Esophagus muscularis mucosa (tissue), 4 donors: ENCODE measurements at regions not wholly inside any gene's neighbourhood (a gene's known extent, or its start where the extent isn't known, plus 50 kb on each side); places are given as distances from the start of the nearest gene placed in this dataset.

Source experiments
- DNase-seq: peaks from one replicate; pipeline ENCODE4 v3.0.0-alpha.2; 2017; ENCODE audit errors: extremely low spot score
- H3K27ac ChIP-seq, 4 donors: fragments of 200-600 bp; sonication (generic); replicated peaks in 1 of 4; 1 replicate in 3 of 4; 2 replicates in 1 of 4; pipeline ENCODE4 v1.5.1; 2016 to 2019; ENCODE audit warnings: mild to moderate bottlenecking in 1 of 4
- H3K27me3 ChIP-seq, 4 donors: fragments of 200-600 bp; sonication (generic); one replicate each; pipeline versions ENCODE4 v1.5.1 to v1.6.0; 2016 to 2019
- H3K36me3 ChIP-seq, 4 donors: fragments of 200-600 bp; sonication (generic); one replicate each; pipeline ENCODE4 v1.5.1; 2016 to 2019
- H3K4me1 ChIP-seq, 4 donors: fragments of 200-600 bp; sonication (generic); one replicate each; pipeline ENCODE4 v1.5.1; 2016 to 2019
- H3K4me3 ChIP-seq, 4 donors: fragments of 200-600 bp; sonication (generic); 1 replicate in 2 of 4; 2 replicates in 2 of 4; pipeline ENCODE4 v1.5.1; 2016 to 2019; ENCODE audit warnings: mild to moderate bottlenecking in 4 of 4, moderate library complexity in 1 of 4
- H3K9me3 ChIP-seq, 4 donors: fragments of 200-600 bp; sonication (generic); 1 replicate in 3 of 4; 2 replicates in 1 of 4; pipeline ENCODE4 v1.5.1; 2016 to 2019
- CTCF ChIP-seq, 3 experiments: fragments of 200-600 bp in 2 of 3; fragments of 450-650 bp in 1 of 3; sonication (generic) in 2 of 3; IDR thresholded peaks; one replicate each; pipeline ENCODE4 v1.5.1; 2017 to 2019; ENCODE audit warnings: antibody characterized with exemption in 3 of 3, mild to moderate bottlenecking in 2 of 3, moderate library complexity in 1 of 3
- EP300 ChIP-seq: sonication (generic); formaldehyde crosslinking; IDR thresholded peaks from one replicate; pipeline ENCODE4 v1.6.1; 2017; ENCODE audit warnings: antibody characterized with exemption
- POLR2A ChIP-seq: fragments of 450-650 bp; IDR thresholded peaks from one replicate; pipeline ENCODE4 v1.6.1; 2017; ENCODE audit warnings: antibody characterized with exemption, moderate library complexity, mild to moderate bottlenecking, low read depth
- POLR2AphosphoS5 ChIP-seq, 2 donors: sonication (generic); formaldehyde crosslinking; IDR thresholded peaks; one replicate each; pipeline ENCODE4 v1.6.1; 2017; ENCODE audit warnings: antibody characterized with exemption in 2 of 2
- WGBS: methylation state at CpG from one replicate; pipeline ENCODE4 v1.1.5; 2018; 5-methylcytosine and 5-hydroxymethylcytosine counted together
- intact Hi-C: fragments of 100-400 bp; cut with DNase I; formaldehyde crosslinking; loops from one replicate; pipeline ENCODE4 v1.15.1; 2023

- TF ChIP-seq EP300 (no peak), POLR2A (no peak), CTCF (IDR thresholded peaks at IDR 0.05) (no peak), POLR2AphosphoS5 (IDR thresholded peaks at IDR 0.05) (no peak)
- no peaks in the 10 kb centered on the region for H3K4me1 ChIP-seq
- H3K4me3 ChIP-seq: no peak overlapping the region
- WGBS: 83% methylated on average over 13 of the region's 23 CpGs
- H3K36me3 ChIP-seq: no peaks in the 10 kb centered on the region
- intact Hi-C loops: no loop called here
- DNase-seq: no peak
- peaks cover 0 to 18% (median 11%) of the 10 kb centered on the region in 4 donors for H3K9me3 ChIP-seq
- H3K27ac ChIP-seq: no peak overlapping the region
- peaks cover 0 to 25% (median 0%) of the 10 kb centered on the region in 4 donors for H3K27me3 ChIP-seq
These were observed 71.7 kb upstream of the FCN1 start for GRCh38 chr9:134989206-134990065.

DNA sequence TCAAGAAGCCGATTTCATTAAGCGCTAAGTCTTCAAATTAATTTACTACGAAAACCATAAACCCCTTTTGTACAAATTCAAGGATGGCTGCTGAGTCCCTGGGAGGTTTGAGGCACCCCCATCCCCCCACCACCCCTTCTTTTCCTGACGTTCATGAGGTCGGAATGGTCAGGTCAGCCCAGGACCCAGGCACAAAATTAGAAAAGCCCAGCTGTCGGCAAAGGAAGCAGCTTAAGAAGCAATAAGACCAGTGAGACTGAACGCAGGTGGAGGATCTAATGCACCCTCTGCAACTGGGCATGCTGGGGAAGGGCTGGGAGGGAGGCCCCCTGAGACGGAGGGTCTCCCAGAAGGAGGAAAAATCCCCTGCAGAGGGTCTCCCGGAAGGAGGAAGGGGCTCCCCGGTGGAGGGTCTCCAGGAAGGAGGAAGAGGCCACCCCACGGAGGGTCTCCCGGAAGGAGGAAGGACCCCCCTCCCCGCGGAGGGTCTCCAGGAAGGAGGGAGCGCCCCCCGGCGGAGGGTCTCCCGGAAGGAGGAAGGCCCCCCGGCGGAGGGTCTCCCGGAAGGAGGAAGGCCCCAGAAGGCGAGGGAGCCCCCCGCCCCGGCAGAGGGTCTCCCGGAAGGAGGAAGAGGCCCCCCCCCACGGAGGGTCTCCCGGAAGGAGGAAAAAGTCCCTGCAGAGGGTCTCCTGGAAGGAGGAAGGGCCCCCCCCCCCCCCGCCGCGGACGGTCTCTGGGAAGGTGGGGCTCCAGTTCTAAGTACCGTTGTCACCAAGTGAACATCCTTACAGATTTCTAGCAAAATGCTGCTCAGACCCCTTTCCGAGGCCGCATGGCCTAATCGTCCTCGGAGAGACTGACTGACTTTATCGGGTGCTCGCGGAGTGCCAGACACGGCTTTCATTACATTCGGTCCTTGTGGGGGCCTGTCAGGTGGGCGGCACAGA lies 74.4 kb upstream of the FCN1 start:
- Histone ChIP-seq H3K9me3 (peaks cover 0 to 8% (median 6%) of the 10 kb centered on the region in 4 donors), H3K36me3 (no peaks in the 10 kb centered on the region), H3K27me3 (peaks cover 0 to 33% (median 0%) of the 10 kb centered on the region in 4 donors), H3K27ac (no peak overlapping the region), H3K4me3 (no peak overlapping the region), H3K4me1 (no peaks in the 10 kb centered on the region)
- TF ChIP-seq EP300 (no peak), POLR2AphosphoS5 (IDR thresholded peaks at IDR 0.05) (no peak), POLR2A (no peak), CTCF (IDR thresholded peaks at IDR 0.05) (no peak)
- no peak for DNase-seq
- WGBS: 74% methylated on average over 22 of the region's 42 CpGs
- intact Hi-C loops: no loop called here

DNA sequence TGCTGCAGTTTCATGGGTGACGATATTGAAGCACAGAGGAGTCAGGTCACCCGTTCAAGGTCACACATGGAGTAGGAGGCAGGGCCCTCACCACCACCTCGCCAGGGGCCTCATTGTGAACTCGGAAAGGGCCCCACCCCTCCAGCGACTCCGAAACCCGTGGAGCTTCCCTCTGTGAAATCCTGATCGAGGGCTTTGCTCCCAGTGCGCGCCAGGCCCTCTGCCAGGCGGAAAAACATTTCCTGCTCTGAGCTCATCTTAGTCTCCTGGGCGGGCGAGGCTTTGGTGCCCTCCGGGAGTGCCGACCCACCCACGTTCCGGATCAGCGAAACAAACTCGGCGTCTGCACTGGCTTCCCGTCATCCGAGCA lies 75.0 kb upstream of the FCN1 start:
- H3K4me1 ChIP-seq: no peaks in the 10 kb centered on the region
- 84% methylated on average over 18 of the region's 22 CpGs for WGBS
- H3K36me3 ChIP-seq: no peaks in the 10 kb centered on the region
- H3K4me3 ChIP-seq: no peak overlapping the region
- no peak for DNase-seq
- H3K9me3 ChIP-seq: peaks cover 0 to 1% (median under 1%) of the 10 kb centered on the region in 4 donors
- peaks cover 0 to 33% (median 0%) of the 10 kb centered on the region in 4 donors for H3K27me3 ChIP-seq
- TF ChIP-seq POLR2AphosphoS5 (IDR thresholded peaks at IDR 0.05) (no peak), EP300 (no peak), POLR2A (no peak), CTCF (IDR thresholded peaks at IDR 0.05) (no peak)
- intact Hi-C loops: no loop called here
- H3K27ac ChIP-seq: no peak overlapping the region

GRCh38 chr9:134993416-134993815 lies 75.7 kb upstream of the FCN1 start:
- Histone ChIP-seq H3K9me3 (peaks cover 0 to 5% (median 0%) of the 10 kb centered on the region in 4 donors), H3K27ac (no peak overlapping the region), H3K27me3 (peaks cover 0 to 26% (median 0%) of the 10 kb centered on the region in 4 donors), H3K4me1 (no peaks in the 10 kb centered on the region), H3K4me3 (no peak overlapping the region), H3K36me3 (no peaks in the 10 kb centered on the region)
- intact Hi-C loops: no loop called here
- TF ChIP-seq EP300 (no peak), POLR2AphosphoS5 (IDR thresholded peaks at IDR 0.05) (no peak)
- DNase-seq: no peak
- WGBS: 84% methylated on average over 12 of the region's 17 CpGs
